T-cell (primary cell): ENCODE measurements at regions not wholly inside any gene's neighbourhood (a gene's known extent, or its start where the extent isn't known, plus 50 kb on each side); places are given as distances from the start of the nearest gene placed in this dataset.

Experiments
- ATAC-seq, 4 experiments: fragments of 200-7000 bp in 3 of 4; fragments of 150-1000 bp in 1 of 4; cut with Tn5 transposase; replicated peaks in 1 of 4; 1 replicate in 3 of 4; 2 replicates in 1 of 4; pipeline ENCODE4 v1.10.0; 2021; ENCODE audit warnings: moderate library complexity in 3 of 4, mild to moderate bottlenecking in 2 of 4, moderate number of reproducible peaks in 1 of 4
- CTCF ChIA-PET, 2 donors: fragments of 300-600 bp; sonication (Branson Sonifier 250); formaldehyde crosslinking; loops; one replicate each; lab custom pipeline; 2022; ENCODE audit warnings: antibody characterized with exemption in 2 of 2; lab: Charles Lee
- POLR2A ChIA-PET, 2 donors: fragments of 300-600 bp; sonication (Branson Sonifier 250); formaldehyde crosslinking; loops; one replicate each; lab custom pipeline; 2022; ENCODE audit warnings: antibody characterized with exemption in 2 of 2; lab: Charles Lee
- DNase-seq, 35 experiments: peaks; one replicate each; pipeline versions ENCODE4 v3.0.0 to v3.0.0-alpha.2; 2013 to 2023
- H3K27ac ChIP-seq: one replicate; pipeline ENCODE4 v1.5.1; 2013; ENCODE audit warnings: low read length
- H3K27me3 ChIP-seq, 2 experiments: replicated peaks in 1 of 2; 1 replicate in 1 of 2; 2 replicates in 1 of 2; pipeline versions ENCODE4 v1.6.1 to v1.7.0; 2013; ENCODE audit warnings: low read length in 1 of 2, mixed read lengths in 1 of 2; ENCODE audit not compliant: control insufficient read depth in 2 of 2, insufficient read depth in 2 of 2; ENCODE audit errors: extremely low read depth in 1 of 2
- H3K36me3 ChIP-seq, 2 donors: 1 replicate in 1 of 2; 2 replicates in 1 of 2; pipeline versions ENCODE4 v1.6.1 to v1.7.0; 2013; ENCODE audit warnings: low read length in 1 of 2; ENCODE audit not compliant: control insufficient read depth in 2 of 2, insufficient read depth in 1 of 2; ENCODE audit errors: extremely low read depth in 1 of 2
- H3K4me1 ChIP-seq, 2 experiments: 1 replicate in 1 of 2; 2 replicates in 1 of 2; pipeline versions ENCODE4 v1.6.1 to v1.7.0; 2013; ENCODE audit warnings: low read length in 2 of 2, mixed read lengths in 1 of 2; ENCODE audit not compliant: insufficient read depth in 2 of 2, control insufficient read depth in 1 of 2; ENCODE audit errors: extremely low read depth in 1 of 2
- H3K4me3 ChIP-seq, 2 donors: 1 replicate in 1 of 2; 2 replicates in 1 of 2; pipeline versions ENCODE4 v1.5.1 to v1.7.0; 2013; ENCODE audit warnings: mild to moderate bottlenecking in 2 of 2, low read length in 1 of 2, moderate library complexity in 1 of 2; ENCODE audit not compliant: control insufficient read depth in 1 of 2; ENCODE audit errors: extremely low read depth in 1 of 2
- H3K9me3 ChIP-seq: 2 replicates; pipeline ENCODE4 v1.7.0; 2013
- H3K27ac Mint-ChIP-seq, 2 donors: one replicate each; pipeline ENCODE4 v1.8.0; 2020 to 2021; ENCODE audit warnings: mild to moderate bottlenecking in 2 of 2, mixed read lengths in 2 of 2
- H3K27me3 Mint-ChIP-seq, 2 donors: one replicate each; pipeline ENCODE4 v1.8.0; 2021 to 2022; ENCODE audit warnings: mixed read lengths in 2 of 2
- H3K36me3 Mint-ChIP-seq: one replicate; pipeline ENCODE4 v1.8.0; 2021; ENCODE audit warnings: mixed read lengths
- H3K4me1 Mint-ChIP-seq, 3 donors: one replicate each; pipeline ENCODE4 v1.8.0; 2020 to 2022; ENCODE audit warnings: mixed read lengths in 3 of 3, mild to moderate bottlenecking in 1 of 3
- H3K4me3 Mint-ChIP-seq, 3 donors: one replicate each; pipeline ENCODE4 v1.8.0; 2020 to 2022; ENCODE audit warnings: mild to moderate bottlenecking in 3 of 3, mixed read lengths in 3 of 3, moderate library complexity in 3 of 3
- H3K9me3 Mint-ChIP-seq, 3 donors: one replicate each; pipeline ENCODE4 v1.8.0; 2020 to 2022; ENCODE audit warnings: mixed read lengths in 3 of 3
- WGBS: methylation state at CpG from one replicate; pipeline ENCODE4 v1.1.5; 2013; ENCODE audit warnings: missing lambda C conversion rate; ENCODE audit not compliant: insufficient coverage; 5-methylcytosine and 5-hydroxymethylcytosine counted together

- DNase-seq, result no peak
- WGBS, result no CpG with 5 or more reads among the region's 6 CpGs
- Histone ChIP-seq H3K27me3 (no peaks in the 10 kb centered on the region), H3K36me3 (no peaks in the 10 kb centered on the region), H3K27ac (no peak overlapping the region), H3K4me1 (peaks cover 0 to 3% of the 10 kb centered on the region in 2 experiments), H3K9me3 (no peaks in the 10 kb centered on the region), H3K4me3 (no peak overlapping the region)
- ATAC-seq, result no peak
- ChIA-PET POLR2A (no interaction called here), CTCF (no interaction called here)
- Mint-ChIP-seq H3K27me3 (peaks cover 0 to 3% of the 10 kb centered on the region in 2 donors), H3K9me3 (no peaks in the 10 kb centered on the region), H3K4me1 (peaks cover 10 to 16% (median 14%) of the 10 kb centered on the region in 3 donors), H3K27ac (no peak overlapping the region), H3K36me3 (no peaks in the 10 kb centered on the region), H3K4me3 (no peak overlapping the region)
Measured at GRCh38 chr3:64353226-64353625, 128.0 kb upstream of the PRICKLE2 start.

- Mint-ChIP-seq H3K36me3 (no peaks in the 10 kb centered on the region), H3K4me1 (peaks cover 10 to 16% (median 14%) of the 10 kb centered on the region in 3 donors), H3K9me3 (no peaks in the 10 kb centered on the region), H3K4me3 (no peak overlapping the region), H3K27ac (no peak overlapping the region), H3K27me3 (peaks cover 3 to 5% of the 10 kb centered on the region in 2 donors)
- 100% methylated on average over 1 of the region's 1 CpG for WGBS
- H3K36me3 ChIP-seq, result no peaks in the 10 kb centered on the region
- no peaks in the 10 kb centered on the region for H3K9me3 ChIP-seq
- peaks cover 0 to 3% of the 10 kb centered on the region in 2 experiments for H3K4me1 ChIP-seq
- ATAC-seq (no peak), DNase-seq (no peak)
- no peak overlapping the region for H3K4me3 ChIP-seq
- no peak overlapping the region for H3K27ac ChIP-seq
- POLR2A ChIA-PET, result no interaction called here
- CTCF ChIA-PET, result no interaction called here
- H3K27me3 ChIP-seq, result no peaks in the 10 kb centered on the region
Measured at GRCh38 chr3:64352639-64352992, 127.3 kb upstream of the PRICKLE2 start.

GRCh38 chr3:64351713-64352638 is 126.7 kb upstream of the PRICKLE2 start:
- Histone ChIP-seq H3K27me3 (no peaks in the 10 kb centered on the region), H3K4me1 (peaks cover 0 to 3% of the 10 kb centered on the region in 2 experiments), H3K36me3 (no peaks in the 10 kb centered on the region), H3K4me3 (no peak overlapping the region), H3K27ac (no peak overlapping the region), H3K9me3 (no peaks in the 10 kb centered on the region)
- H3K36me3 Mint-ChIP-seq, result no peaks in the 10 kb centered on the region
- no peaks in the 10 kb centered on the region for H3K9me3 Mint-ChIP-seq
- no peak overlapping the region for H3K27ac Mint-ChIP-seq
- ChIA-PET CTCF (no interaction called here), POLR2A (no interaction called here)
- DNase-seq (no peak), ATAC-seq (no peak)
- no peak overlapping the region for H3K4me3 Mint-ChIP-seq
- H3K27me3 Mint-ChIP-seq, result peaks cover 3 to 5% of the 10 kb centered on the region in 2 donors
- peaks cover 10 to 16% (median 14%) of the 10 kb centered on the region in 3 donors for H3K4me1 Mint-ChIP-seq
- 81% methylated on average over 5 of the region's 7 CpGs for WGBS

- Mint-ChIP-seq H3K36me3 (no peaks in the 10 kb centered on the region), H3K27ac (no peak overlapping the region), H3K4me1 (no peaks in the 10 kb centered on the region), H3K9me3 (no peaks in the 10 kb centered on the region), H3K27me3 (peaks cover 6 to 8% of the 10 kb centered on the region in 2 donors), H3K4me3 (no peak overlapping the region)
- ATAC-seq, result no peak
- Histone ChIP-seq H3K4me1 (no peaks in the 10 kb centered on the region), H3K9me3 (no peaks in the 10 kb centered on the region), H3K27me3 (no peaks in the 10 kb centered on the region), H3K27ac (no peak overlapping the region), H3K36me3 (no peaks in the 10 kb centered on the region), H3K4me3 (no peak overlapping the region)
- POLR2A ChIA-PET, result interaction anchor here in 1 of 2 donors (0.7 kb wide), 1 partner anchor 1610 kb away, joined by 8 read pairs; no protein-coding TSS in a partner anchor
- WGBS, result no CpG with 5 or more reads among the region's 6 CpGs
- DNase-seq, result no peak
- CTCF ChIA-PET, result no interaction called here
Measured at GRCh38 chr3:64349551-64349950, 124.3 kb upstream of the PRICKLE2 start.

GRCh38 chr3:64345371-64345770 is 120.1 kb upstream of the PRICKLE2 start:
- H3K27me3 Mint-ChIP-seq, result peaks cover 9 to 25% of the 10 kb centered on the region in 2 donors
- ATAC-seq, result no peak
- CTCF ChIA-PET, result no interaction called here
- Histone ChIP-seq H3K27me3 (no peaks in the 10 kb centered on the region), H3K9me3 (no peaks in the 10 kb centered on the region), H3K36me3 (no peaks in the 10 kb centered on the region), H3K4me1 (no peaks in the 10 kb centered on the region), H3K27ac (no peak overlapping the region), H3K4me3 (no peak overlapping the region)
- POLR2A ChIA-PET, result no interaction called here
- WGBS, result 100% methylated on average over 1 of the region's 2 CpGs
- H3K9me3 Mint-ChIP-seq, result no peaks in the 10 kb centered on the region
- H3K27ac Mint-ChIP-seq, result no peak overlapping the region
- no peaks in the 10 kb centered on the region for H3K36me3 Mint-ChIP-seq
- no peak overlapping the region for H3K4me3 Mint-ChIP-seq
- DNase-seq, result no peak
- no peaks in the 10 kb centered on the region for H3K4me1 Mint-ChIP-seq

- no peaks in the 10 kb centered on the region for H3K4me1 ChIP-seq
- CTCF ChIA-PET, result no interaction called here
- 72% methylated on average over 4 of the region's 4 CpGs for whole genome bisulfite sequencing
- no peak for ATAC-seq
- no peak overlapping the region for H3K4me3 ChIP-seq
- H3K27ac ChIP-seq, result no peak overlapping the region
- DNase-seq, result no peak
- Mint-ChIP-seq H3K9me3 (no peaks in the 10 kb centered on the region), H3K4me3 (no peak overlapping the region), H3K27ac (no peak overlapping the region), H3K36me3 (no peaks in the 10 kb centered on the region), H3K27me3 (peaks cover 9 to 25% of the 10 kb centered on the region in 2 donors), H3K4me1 (no peaks in the 10 kb centered on the region)
- no peaks in the 10 kb centered on the region for H3K9me3 ChIP-seq
- H3K36me3 ChIP-seq, result no peaks in the 10 kb centered on the region
- POLR2A ChIA-PET, result no interaction called here
- no peaks in the 10 kb centered on the region for H3K27me3 ChIP-seq
Measured at GRCh38 chr3:64344721-64345207, 119.5 kb upstream of the PRICKLE2 start.
